Inferior parietal cortex (tissue), 1 donor: ENCODE measurements at regions not wholly inside any gene's neighbourhood (a gene's known extent, or its start where the extent isn't known, plus 50 kb on each side); places are given as distances from the start of the nearest gene placed in this dataset.
"Not testable (repeated sequence)": the region's sequence is repeated elsewhere in the genome, so short reads cannot be mapped to it uniquely, and the experiment has no call there.

Source experiments
- DNase-seq: peaks from one replicate; pipeline ENCODE4 v3.0.0-alpha.2; 2016; ENCODE audit errors: extremely low spot score

GRCh38 chr5:87640902-87641301, 228.2 kb upstream of the CCNH start:
- DNase-seq: no peak

GRCh38 chr5:87627363-87627762, 214.6 kb upstream of the CCNH start:
- no peak for DNase-seq

GRCh38 chr5:87608385-87608784, 195.7 kb upstream of the CCNH start:
- no peak for DNase-seq

GRCh38 chr5:87605663-87606062, 192.9 kb upstream of the CCNH start:
- no peak for DNase-seq

GRCh38 chr5:87599778-87600177, 187.0 kb upstream of the CCNH start:
- no peak for DNase-seq

GRCh38 chr5:87598460-87598859, 185.7 kb upstream of the CCNH start:
- no peak for DNase-seq

GRCh38 chr5:87594566-87594965, 181.8 kb upstream of the CCNH start:
- no peak for DNase-seq

- DNase-seq: no peak
Measured at GRCh38 chr5:87589587-87589986, 176.9 kb upstream of the CCNH start.

GRCh38 chr5:87588316-87588715, 175.6 kb upstream of the CCNH start:
- DNase-seq: peak; percentile 67

- not testable (repeated sequence) for DNase-seq
Measured at GRCh38 chr5:87583704-87584103, 171.0 kb upstream of the CCNH start.

GRCh38 chr5:87582149-87582548, 169.4 kb upstream of the CCNH start:
- no peak for DNase-seq

- DNase-seq: no peak
Measured at GRCh38 chr5:87581661-87582060, 168.9 kb upstream of the CCNH start.

GRCh38 chr5:87579678-87580077, 166.9 kb upstream of the CCNH start:
- no peak for DNase-seq

- DNase-seq: no peak
Measured at GRCh38 chr5:87576867-87577266, 164.1 kb upstream of the CCNH start.

GRCh38 chr5:87576306-87576705, 163.6 kb upstream of the CCNH start:
- DNase-seq: not testable (repeated sequence)

- DNase-seq: no peak
Measured at GRCh38 chr5:87574106-87574505, 161.4 kb upstream of the CCNH start.

GRCh38 chr5:87572611-87573010, 159.9 kb upstream of the CCNH start:
- no peak for DNase-seq

GRCh38 chr5:87572090-87572489, 159.4 kb upstream of the CCNH start:
- DNase-seq: no peak

- DNase-seq: no peak
Measured at GRCh38 chr5:87570366-87570765, 157.6 kb upstream of the CCNH start.

- DNase-seq: no peak
Measured at GRCh38 chr5:87562068-87562467, 149.3 kb upstream of the CCNH start.

- no peak for DNase-seq
Measured at GRCh38 chr5:87560528-87560927, 147.8 kb upstream of the CCNH start.

- no peak for DNase-seq
Measured at GRCh38 chr5:87551911-87552310, 139.2 kb upstream of the CCNH start.

GRCh38 chr5:87541676-87542075, 128.9 kb upstream of the CCNH start:
- peak; percentile 47 for DNase-seq

GRCh38 chr5:87541033-87541432, 128.3 kb upstream of the CCNH start:
- peak; percentile 88 for DNase-seq

- DNase-seq: no peak
Measured at GRCh38 chr5:87539839-87540238, 127.1 kb upstream of the CCNH start.
